Spleen (tissue), 7 donors: ENCODE measurements at regions not wholly inside any gene's neighbourhood (a gene's known extent, or its start where the extent isn't known, plus 50 kb on each side); places are given as distances from the start of the nearest gene placed in this dataset.

Experiments used
- POLR2A ChIP-seq, 3 donors: fragments of 450-650 bp; IDR thresholded peaks; one replicate each; pipeline ENCODE4 v1.5.1; 2017; ENCODE audit warnings: antibody characterized with exemption in 3 of 3, mild to moderate bottlenecking in 1 of 3
- TF ChIP-seq, protein P1 (sequence below), 11 experiments: fragments of 200-600 bp in 7 of 11; fragments of 450-650 bp in 4 of 11; sonication (generic) in 4 of 11; IDR thresholded peaks in 8 of 11; conservative IDR thresholded peaks in 3 of 11; 1 replicate in 7 of 11; 2 replicates in 4 of 11; pipeline versions ENCODE4 v1.4.0 to v1.8.0; 2016 to 2021; ENCODE audit warnings: antibody characterized with exemption in 11 of 11, inconsistent platforms in 4 of 11, mild to moderate bottlenecking in 1 of 11
- donor health status: DM: no; HTN: no; CAD: no; lungs with moderate emphysema.
- donor health status: DM: no; HTN: no; CAD: no.
- donor health status: DM: no; HTN: no; CAD: no.

GRCh38 chr11:25776238-25776637 is 555.7 kb upstream of the ANO3 start:
- TF ChIP-seq, protein P1, sequence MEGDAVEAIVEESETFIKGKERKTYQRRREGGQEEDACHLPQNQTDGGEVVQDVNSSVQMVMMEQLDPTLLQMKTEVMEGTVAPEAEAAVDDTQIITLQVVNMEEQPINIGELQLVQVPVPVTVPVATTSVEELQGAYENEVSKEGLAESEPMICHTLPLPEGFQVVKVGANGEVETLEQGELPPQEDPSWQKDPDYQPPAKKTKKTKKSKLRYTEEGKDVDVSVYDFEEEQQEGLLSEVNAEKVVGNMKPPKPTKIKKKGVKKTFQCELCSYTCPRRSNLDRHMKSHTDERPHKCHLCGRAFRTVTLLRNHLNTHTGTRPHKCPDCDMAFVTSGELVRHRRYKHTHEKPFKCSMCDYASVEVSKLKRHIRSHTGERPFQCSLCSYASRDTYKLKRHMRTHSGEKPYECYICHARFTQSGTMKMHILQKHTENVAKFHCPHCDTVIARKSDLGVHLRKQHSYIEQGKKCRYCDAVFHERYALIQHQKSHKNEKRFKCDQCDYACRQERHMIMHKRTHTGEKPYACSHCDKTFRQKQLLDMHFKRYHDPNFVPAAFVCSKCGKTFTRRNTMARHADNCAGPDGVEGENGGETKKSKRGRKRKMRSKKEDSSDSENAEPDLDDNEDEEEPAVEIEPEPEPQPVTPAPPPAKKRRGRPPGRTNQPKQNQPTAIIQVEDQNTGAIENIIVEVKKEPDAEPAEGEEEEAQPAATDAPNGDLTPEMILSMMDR (IDR thresholded peaks at IDR 0.05 in 8 of 11, conservative IDR thresholded peaks at IDR 0.05 in 3 of 11): no peak
- TF ChIP-seq POLR2A (IDR thresholded peaks at IDR 0.05): no peak
